NCI-H2227 (cell line): ENCODE measurements at regions not wholly inside any gene's neighbourhood (a gene's known extent, or its start where the extent isn't known, plus 50 kb on each side); places are given as distances from the start of the nearest gene placed in this dataset.

ENCODE experiments used
- DNase-seq: peaks from one replicate; lab custom pipeline; 2025; ENCODE audit not compliant: unreplicated experiment; lab: John Stamatoyannopoulos, UW

- no peak for DNase-seq
These were observed 170.1 kb upstream of the GRIP1 start for GRCh38 chr12:66848967-66849366.

- DNase-seq, result no peak
These were observed 172.3 kb upstream of the GRIP1 start for GRCh38 chr12:66851134-66851533.

GRCh38 chr12:66852091-66852490 lies 173.2 kb upstream of the GRIP1 start:
- no peak for DNase-seq

- no peak for DNase-seq
These were observed 173.9 kb upstream of the GRIP1 start for GRCh38 chr12:66852765-66853164.

- no peak for DNase-seq
These were observed 181.0 kb upstream of the GRIP1 start for GRCh38 chr12:66859751-66860440.

- DNase-seq, result peak; percentile 64
These were observed 182.2 kb upstream of the GRIP1 start for GRCh38 chr12:66860752-66861750.

GRCh38 chr12:66862356-66862985 lies 183.6 kb upstream of the GRIP1 start:
- no peak for DNase-seq

- DNase-seq, result no peak
These were observed 184.4 kb upstream of the GRIP1 start for GRCh38 chr12:66863276-66863675.

- no peak for DNase-seq
These were observed 199.0 kb upstream of the GRIP1 start for GRCh38 chr12:66877925-66878324.

- no peak for DNase-seq
These were observed 200.5 kb upstream of the GRIP1 start for GRCh38 chr12:66879409-66879808.

GRCh38 chr12:66881386-66881785 lies 202.5 kb upstream of the GRIP1 start:
- DNase-seq, result no peak

GRCh38 chr12:66884091-66884490 lies 205.2 kb upstream of the GRIP1 start:
- peak; percentile 19 for DNase-seq

- no peak for DNase-seq
These were observed 206.4 kb upstream of the GRIP1 start for GRCh38 chr12:66885115-66885875.

- no peak for DNase-seq
These were observed 217.9 kb upstream of the GRIP1 start for GRCh38 chr12:66896797-66897196.

- peak; percentile 32 for DNase-seq
These were observed 220.0 kb upstream of the GRIP1 start for GRCh38 chr12:66898700-66899469.

GRCh38 chr12:66899588-66899987 lies 220.7 kb upstream of the GRIP1 start:
- no peak for DNase-seq

- DNase-seq, result peak; percentile 43
These were observed 221.7 kb upstream of the GRIP1 start for GRCh38 chr12:66900616-66901015.

GRCh38 chr12:66901138-66901932 lies 222.5 kb upstream of the GRIP1 start:
- DNase-seq, result no peak

GRCh38 chr12:66902020-66902419 lies 223.1 kb upstream of the GRIP1 start:
- DNase-seq, result no peak
